DND-41 (cell line): ENCODE measurements at regions not wholly inside any gene's neighbourhood (a gene's known extent, or its start where the extent isn't known, plus 50 kb on each side); places are given as distances from the start of the nearest gene placed in this dataset.

Experiments used
- ATAC-seq: fragments of 200-7000 bp; cut with Tn5 transposase; 3 replicates; pipeline ENCODE4 v1.9.1; 2021; ENCODE audit warnings: low read depth; ENCODE audit not compliant: insufficient read depth
- DNase-seq: peaks from one replicate; pipeline ENCODE4 v3.0.0-alpha.2; 2020
- H2AFZ ChIP-seq: 2 replicates; pipeline ENCODE4 v1.6.0; 2012; ENCODE audit warnings: low read depth, low read length
- H3K27ac ChIP-seq: 2 replicates; pipeline ENCODE4 v1.5.1; 2012; ENCODE audit warnings: low read length, inconsistent platforms
- H3K27me3 ChIP-seq: fragments of 200-600 bp; sonication (generic); 2 replicates; pipeline ENCODE4 v1.6.0; 2012; ENCODE audit warnings: low read length, mild to moderate bottlenecking, inconsistent platforms; ENCODE audit not compliant: insufficient read depth, poor library complexity
- H3K36me3 ChIP-seq: 2 replicates; pipeline ENCODE4 v1.5.1; 2012; ENCODE audit warnings: low read length, inconsistent platforms; ENCODE audit not compliant: insufficient read depth
- H3K4me1 ChIP-seq: 2 replicates; pipeline ENCODE4 v1.5.1; 2012; ENCODE audit warnings: mild to moderate bottlenecking, low read length; ENCODE audit not compliant: insufficient read depth
- H3K4me2 ChIP-seq: 2 replicates; pipeline ENCODE4 v1.6.0; 2012; ENCODE audit warnings: mild to moderate bottlenecking, moderate library complexity, low read length, inconsistent platforms; ENCODE audit not compliant: insufficient read depth
- H3K4me3 ChIP-seq, 2 experiments: fragments of 200-600 bp in 1 of 2; shearing (Covaris generic) in 1 of 2; 2 replicates each; pipeline ENCODE4 v1.5.1; 2012 to 2016; ENCODE audit warnings: inconsistent platforms in 2 of 2, low read length in 2 of 2, mild to moderate bottlenecking in 2 of 2, low read depth in 1 of 2, moderate library complexity in 1 of 2
- H3K79me2 ChIP-seq: 2 replicates; pipeline ENCODE4 v1.6.0; 2012; ENCODE audit warnings: low read length, inconsistent platforms; ENCODE audit not compliant: insufficient read depth
- H3K9ac ChIP-seq: 2 replicates; pipeline ENCODE4 v1.6.0; 2012; ENCODE audit warnings: low read depth, mild to moderate bottlenecking, inconsistent platforms, low read length, moderate library complexity
- H3K9me3 ChIP-seq: 2 replicates; pipeline ENCODE4 v1.5.1; 2012; ENCODE audit warnings: low read length, moderate library complexity, mild to moderate bottlenecking, inconsistent platforms; ENCODE audit not compliant: insufficient read depth, severe bottlenecking
- H4K20me1 ChIP-seq: 2 replicates; pipeline ENCODE4 v1.6.0; 2012; ENCODE audit warnings: low read length; ENCODE audit not compliant: insufficient read depth
- CTCF ChIP-seq: IDR thresholded peaks from 2 replicates; pipeline ENCODE4 v1.5.1; 2012; ENCODE audit warnings: borderline replicate concordance, low read length, moderate library complexity, mild to moderate bottlenecking; ENCODE audit not compliant: poor library complexity, severe bottlenecking; ENCODE audit errors: extremely low read depth
- EZH2 ChIP-seq: IDR thresholded peaks from 3 replicates; pipeline ENCODE4 v1.6.1; 2012; ENCODE audit warnings: borderline replicate concordance, low read depth, mild to moderate bottlenecking, moderate library complexity, low read length, inconsistent platforms; ENCODE audit not compliant: severe bottlenecking

GRCh38 chr2:122575076-122575475, 819.6 kb downstream of the TSN start:
- no peaks in the 10 kb centered on the region for H3K27me3 ChIP-seq
- DNase-seq, result no peak
- no peaks in the 10 kb centered on the region for H3K9me3 ChIP-seq
- H3K4me2 ChIP-seq, result no peak overlapping the region
- TF ChIP-seq CTCF (no peak), EZH2 (no peak)
- no peak for ATAC-seq
- H2AFZ ChIP-seq, result no peak overlapping the region
- no peaks in the 10 kb centered on the region for H3K36me3 ChIP-seq
- H4K20me1 ChIP-seq, result no peaks in the 10 kb centered on the region
- H3K9ac ChIP-seq, result no peak overlapping the region
- no peaks in the 10 kb centered on the region for H3K79me2 ChIP-seq
- no peak overlapping the region for H3K4me3 ChIP-seq
- H3K27ac ChIP-seq, result no peak overlapping the region
- H3K4me1 ChIP-seq, result no peaks in the 10 kb centered on the region

- Histone ChIP-seq H3K36me3 (no peaks in the 10 kb centered on the region), H3K4me2 (no peak overlapping the region), H3K9me3 (no peaks in the 10 kb centered on the region), H2AFZ (no peak overlapping the region), H3K79me2 (no peaks in the 10 kb centered on the region), H3K4me1 (no peaks in the 10 kb centered on the region), H3K27ac (no peak overlapping the region), H3K9ac (no peak overlapping the region), H3K27me3 (no peaks in the 10 kb centered on the region), H4K20me1 (no peaks in the 10 kb centered on the region), H3K4me3 (no peak overlapping the region)
- DNase-seq (no peak), ATAC-seq (no peak)
- no peak for TF ChIP-seq CTCF
- no peak for TF ChIP-seq EZH2
These were observed 827.9 kb downstream of the TSN start for GRCh38 chr2:122583159-122583917.

GRCh38 chr2:122590524-122590923, 835.1 kb downstream of the TSN start:
- Histone ChIP-seq H3K79me2 (no peaks in the 10 kb centered on the region), H3K9me3 (no peaks in the 10 kb centered on the region), H3K4me3 (no peak overlapping the region), H3K36me3 (no peaks in the 10 kb centered on the region), H3K27ac (no peak overlapping the region), H4K20me1 (no peaks in the 10 kb centered on the region), H3K4me1 (no peaks in the 10 kb centered on the region), H3K27me3 (no peaks in the 10 kb centered on the region), H2AFZ (no peak overlapping the region), H3K4me2 (no peak overlapping the region), H3K9ac (no peak overlapping the region)
- DNase-seq (no peak), ATAC-seq (no peak)
- TF ChIP-seq EZH2 (no peak), CTCF (no peak)
